ENCODE measurements at regions not wholly inside any gene's neighbourhood (a gene's known extent, or its start where the extent isn't known, plus 50 kb on each side); places are given as distances from the start of the nearest gene placed in this dataset.

DNA sequence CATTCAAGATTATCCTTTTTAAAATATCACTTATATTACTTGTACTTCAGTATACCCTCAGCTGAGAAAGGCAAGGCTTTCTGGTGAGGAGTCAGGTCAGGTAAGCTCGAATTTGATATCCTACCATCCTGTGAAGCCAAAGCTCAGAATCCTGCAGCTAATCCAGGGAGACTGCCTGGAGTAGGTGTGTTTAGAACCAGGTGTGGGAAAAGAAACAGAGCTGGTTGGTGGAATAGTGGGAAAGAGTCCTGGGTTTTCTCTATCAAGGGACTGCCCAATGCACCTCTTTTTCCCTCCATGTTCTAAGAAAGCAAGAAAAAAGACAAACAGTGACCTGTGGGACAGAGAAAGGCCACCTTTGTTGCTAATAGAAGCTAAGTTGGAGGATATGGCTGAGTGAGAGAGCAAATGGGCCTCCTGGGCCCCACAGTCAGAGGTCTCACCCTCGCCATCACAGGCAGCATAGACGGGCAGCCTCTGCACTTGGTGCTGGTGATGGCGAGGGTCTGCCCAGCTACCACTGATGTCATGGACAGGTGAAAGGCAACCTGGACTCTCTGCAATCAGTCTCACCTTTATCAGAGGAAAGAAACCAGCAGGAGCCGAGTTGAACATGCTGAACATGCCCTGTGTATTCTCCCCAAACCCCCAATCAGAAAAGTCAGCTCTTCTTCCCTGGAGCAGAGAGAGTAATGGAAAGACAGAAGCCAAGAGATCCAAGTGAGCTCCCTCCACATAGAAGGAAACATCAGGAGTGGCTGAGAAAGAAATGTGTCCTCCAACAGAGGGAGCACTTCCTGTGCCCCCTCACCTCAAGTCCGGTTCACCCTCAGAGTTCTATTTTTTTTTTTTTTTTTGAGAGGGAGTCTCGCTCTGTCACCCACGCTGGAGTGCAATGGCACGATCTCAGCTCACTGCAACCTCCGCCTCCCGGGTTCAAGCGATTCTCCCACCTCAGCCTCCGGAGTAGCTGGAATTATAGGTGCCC, 491.3 kb downstream of the BUD13 start:
- Histone ChIP-seq H3K4me2 (ENCODE audit: low read length) (no peak overlapping the region), H3K9me2 (replicated peaks; ENCODE audit: control insufficient read depth, low read length) (no peaks in the 10 kb centered on the region), H3K79me2 (ENCODE audit: control insufficient read depth, low read length) (no peaks in the 10 kb centered on the region), H3K27me3 (ENCODE audit: control insufficient read depth, low read length) (peaks cover 4% of the 10 kb centered on the region; the same call in 1 of the 2 replicates), H3K9me3 (ENCODE audit: control insufficient read depth, insufficient read depth, low read length) (no peaks in the 10 kb centered on the region), H3F3A (ENCODE audit: control insufficient read depth, insufficient read depth) (no peaks in the 10 kb centered on the region), H3K4me3 (ENCODE audit: low read length) (no peak overlapping the region), H3K36me3 (ENCODE audit: control insufficient read depth, low read length) (no peaks in the 10 kb centered on the region), H4K20me1 (ENCODE audit: control insufficient read depth, insufficient read depth, low read depth, low read length) (no peaks in the 10 kb centered on the region), H3K27ac (ENCODE audit: low read depth, low read length) (no peak overlapping the region), H3K4me1 (ENCODE audit: control insufficient read depth, low read length) (no peaks in the 10 kb centered on the region)
- TF ChIP-seq, protein P1, sequence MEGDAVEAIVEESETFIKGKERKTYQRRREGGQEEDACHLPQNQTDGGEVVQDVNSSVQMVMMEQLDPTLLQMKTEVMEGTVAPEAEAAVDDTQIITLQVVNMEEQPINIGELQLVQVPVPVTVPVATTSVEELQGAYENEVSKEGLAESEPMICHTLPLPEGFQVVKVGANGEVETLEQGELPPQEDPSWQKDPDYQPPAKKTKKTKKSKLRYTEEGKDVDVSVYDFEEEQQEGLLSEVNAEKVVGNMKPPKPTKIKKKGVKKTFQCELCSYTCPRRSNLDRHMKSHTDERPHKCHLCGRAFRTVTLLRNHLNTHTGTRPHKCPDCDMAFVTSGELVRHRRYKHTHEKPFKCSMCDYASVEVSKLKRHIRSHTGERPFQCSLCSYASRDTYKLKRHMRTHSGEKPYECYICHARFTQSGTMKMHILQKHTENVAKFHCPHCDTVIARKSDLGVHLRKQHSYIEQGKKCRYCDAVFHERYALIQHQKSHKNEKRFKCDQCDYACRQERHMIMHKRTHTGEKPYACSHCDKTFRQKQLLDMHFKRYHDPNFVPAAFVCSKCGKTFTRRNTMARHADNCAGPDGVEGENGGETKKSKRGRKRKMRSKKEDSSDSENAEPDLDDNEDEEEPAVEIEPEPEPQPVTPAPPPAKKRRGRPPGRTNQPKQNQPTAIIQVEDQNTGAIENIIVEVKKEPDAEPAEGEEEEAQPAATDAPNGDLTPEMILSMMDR (IDR thresholded peaks at IDR 0.05; ENCODE audit: low read depth, low read length, poor library complexity, severe bottlenecking): peak; percentile 16
- TF ChIP-seq EZH2phosphoT487 (IDR thresholded peaks at IDR 0.05; ENCODE audit: borderline replicate concordance, low read length): no peak

DNA sequence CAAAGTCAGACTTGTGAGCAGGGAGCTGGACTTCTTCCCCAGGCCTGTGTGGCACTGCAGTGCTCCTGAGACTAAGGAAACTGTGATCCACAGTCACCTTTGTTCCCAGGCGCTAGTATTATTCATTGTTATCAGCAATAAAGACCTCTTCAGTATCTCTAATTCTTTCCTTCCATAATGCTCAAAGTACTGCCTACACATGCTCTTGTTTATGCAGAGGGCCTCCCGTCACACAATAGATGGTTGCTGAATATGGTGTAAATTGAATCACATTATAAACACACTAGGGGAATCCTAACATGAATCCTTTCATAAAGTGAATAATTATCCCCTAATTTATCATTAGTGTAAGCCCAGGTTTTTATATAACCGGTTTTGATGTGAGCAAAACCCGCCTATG, 493.3 kb downstream of the BUD13 start:
- Histone ChIP-seq H3K79me2 (ENCODE audit: control insufficient read depth, low read length) (no peaks in the 10 kb centered on the region), H3K4me1 (ENCODE audit: control insufficient read depth, low read length) (no peaks in the 10 kb centered on the region), H3K27ac (ENCODE audit: low read depth, low read length) (no peak overlapping the region), H3K9me3 (ENCODE audit: control insufficient read depth, insufficient read depth, low read length) (no peaks in the 10 kb centered on the region), H3F3A (ENCODE audit: control insufficient read depth, insufficient read depth) (no peaks in the 10 kb centered on the region), H3K4me2 (ENCODE audit: low read length) (no peak overlapping the region), H3K36me3 (ENCODE audit: control insufficient read depth, low read length) (no peaks in the 10 kb centered on the region), H3K9me2 (replicated peaks; ENCODE audit: control insufficient read depth, low read length) (no peaks in the 10 kb centered on the region), H4K20me1 (ENCODE audit: control insufficient read depth, insufficient read depth, low read depth, low read length) (no peaks in the 10 kb centered on the region), H3K27me3 (ENCODE audit: control insufficient read depth, low read length) (peaks cover 4% of the 10 kb centered on the region; the same call in 1 of the 2 replicates), H3K4me3 (ENCODE audit: low read length) (no peak overlapping the region)
- no peak for TF ChIP-seq EZH2phosphoT487 (IDR thresholded peaks at IDR 0.05; ENCODE audit: borderline replicate concordance, low read length)
- TF ChIP-seq, protein P1 (IDR thresholded peaks at IDR 0.05; ENCODE audit: low read depth, low read length, poor library complexity, severe bottlenecking): no peak

DNA sequence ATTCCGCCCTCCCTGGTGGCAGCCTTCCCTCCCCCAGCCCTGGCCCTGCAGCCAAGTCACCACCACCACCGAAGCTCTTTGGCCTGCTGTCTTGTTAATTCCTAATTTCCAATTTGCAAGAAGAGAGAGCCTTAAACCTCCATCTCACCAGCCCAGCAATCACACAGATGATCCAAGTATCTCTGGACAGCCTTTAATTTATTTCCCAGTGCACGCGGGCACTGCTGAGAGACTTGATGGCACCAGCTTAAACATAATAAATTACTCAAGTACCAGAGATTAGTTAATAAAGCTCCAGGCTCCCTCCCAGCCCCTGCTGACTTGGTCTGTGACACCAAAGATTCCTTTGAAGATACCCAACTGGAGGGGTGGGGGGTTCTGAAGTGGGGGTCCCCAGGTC, 494.7 kb downstream of the BUD13 start:
- H3F3A ChIP-seq (ENCODE audit: control insufficient read depth, insufficient read depth): no peaks in the 10 kb centered on the region
- no peak overlapping the region for H3K4me3 ChIP-seq (ENCODE audit: low read length)
- H3K36me3 ChIP-seq (ENCODE audit: control insufficient read depth, low read length): no peaks in the 10 kb centered on the region
- H3K4me1 ChIP-seq (ENCODE audit: control insufficient read depth, low read length): no peaks in the 10 kb centered on the region
- TF ChIP-seq, protein P1 (IDR thresholded peaks at IDR 0.05; ENCODE audit: low read depth, low read length, poor library complexity, severe bottlenecking): no peak
- TF ChIP-seq EZH2phosphoT487 (IDR thresholded peaks at IDR 0.05; ENCODE audit: borderline replicate concordance, low read length): no peak
- H3K4me2 ChIP-seq (ENCODE audit: low read length): no peak overlapping the region
- no peaks in the 10 kb centered on the region for H4K20me1 ChIP-seq (ENCODE audit: control insufficient read depth, insufficient read depth, low read depth, low read length)
- no peaks in the 10 kb centered on the region for H3K9me3 ChIP-seq (ENCODE audit: control insufficient read depth, insufficient read depth, low read length)
- H3K27ac ChIP-seq (ENCODE audit: low read depth, low read length): no peak overlapping the region
- H3K9me2 ChIP-seq (replicated peaks; ENCODE audit: control insufficient read depth, low read length): no peaks in the 10 kb centered on the region
- no peaks in the 10 kb centered on the region for H3K79me2 ChIP-seq (ENCODE audit: control insufficient read depth, low read length)
- H3K27me3 ChIP-seq (ENCODE audit: control insufficient read depth, low read length): no peaks in the 10 kb centered on the region; the same call in 1 of the 2 replicates

Data from DOHH2 (cell line).